ENCODE measurements at regions not wholly inside any gene's neighbourhood (a gene's known extent, or its start where the extent isn't known, plus 50 kb on each side); places are given as distances from the start of the nearest gene placed in this dataset.

DNA sequence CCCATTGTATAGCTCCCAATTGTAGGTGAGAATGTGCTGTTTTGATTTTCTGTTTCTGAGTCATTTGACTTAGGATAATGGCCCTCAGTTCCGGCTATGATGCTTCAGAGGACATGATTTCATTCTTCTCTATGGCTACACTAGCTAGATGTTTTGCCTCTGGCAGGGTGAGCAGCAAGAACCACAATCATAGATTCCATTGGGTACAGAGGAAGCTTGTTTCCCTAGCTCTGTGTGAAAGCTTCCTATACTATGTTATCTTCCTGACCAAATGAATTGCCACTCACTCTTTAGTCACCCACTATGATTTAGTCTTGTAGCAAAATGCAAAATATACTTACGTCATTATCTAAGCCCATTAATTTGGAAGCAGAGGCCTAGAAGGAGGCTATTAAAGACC lies 616.3 kb downstream of the PLA2G4A start:
- in situ Hi-C loops (cut with HindIII; ENCODE audit: low sequenced_read_pairs), result no loop called here
- TF ChIP-seq, protein P1, sequence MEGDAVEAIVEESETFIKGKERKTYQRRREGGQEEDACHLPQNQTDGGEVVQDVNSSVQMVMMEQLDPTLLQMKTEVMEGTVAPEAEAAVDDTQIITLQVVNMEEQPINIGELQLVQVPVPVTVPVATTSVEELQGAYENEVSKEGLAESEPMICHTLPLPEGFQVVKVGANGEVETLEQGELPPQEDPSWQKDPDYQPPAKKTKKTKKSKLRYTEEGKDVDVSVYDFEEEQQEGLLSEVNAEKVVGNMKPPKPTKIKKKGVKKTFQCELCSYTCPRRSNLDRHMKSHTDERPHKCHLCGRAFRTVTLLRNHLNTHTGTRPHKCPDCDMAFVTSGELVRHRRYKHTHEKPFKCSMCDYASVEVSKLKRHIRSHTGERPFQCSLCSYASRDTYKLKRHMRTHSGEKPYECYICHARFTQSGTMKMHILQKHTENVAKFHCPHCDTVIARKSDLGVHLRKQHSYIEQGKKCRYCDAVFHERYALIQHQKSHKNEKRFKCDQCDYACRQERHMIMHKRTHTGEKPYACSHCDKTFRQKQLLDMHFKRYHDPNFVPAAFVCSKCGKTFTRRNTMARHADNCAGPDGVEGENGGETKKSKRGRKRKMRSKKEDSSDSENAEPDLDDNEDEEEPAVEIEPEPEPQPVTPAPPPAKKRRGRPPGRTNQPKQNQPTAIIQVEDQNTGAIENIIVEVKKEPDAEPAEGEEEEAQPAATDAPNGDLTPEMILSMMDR (IDR thresholded peaks at IDR 0.05; ENCODE audit: low read depth, low read length, missing control alignments), result no peak
- H3K4me3 ChIP-seq (ENCODE audit: low read depth, low read length), result no peak overlapping the region
- DNase-seq (ENCODE audit: low read depth), result no peak

DNA sequence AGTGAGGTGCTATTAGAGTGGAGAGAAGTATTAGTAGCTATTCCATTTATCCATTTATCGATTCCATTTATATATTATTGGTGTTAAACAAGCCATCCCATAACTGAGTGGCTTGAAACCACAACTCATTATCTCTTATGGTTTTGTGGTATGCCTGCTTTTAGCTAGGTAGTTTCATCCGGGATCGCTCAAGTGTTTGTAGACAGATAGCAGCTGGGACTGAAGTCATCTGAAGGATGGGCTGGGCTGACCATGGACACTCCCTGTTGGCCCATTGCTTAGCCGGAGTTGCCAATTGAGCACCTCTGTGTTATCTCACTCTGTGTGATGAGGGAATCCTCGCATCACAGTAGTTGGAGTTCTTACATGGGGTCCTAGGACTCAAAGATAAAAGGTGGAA lies 622.5 kb downstream of the PLA2G4A start:
- H3K4me3 ChIP-seq (ENCODE audit: low read depth, low read length), result no peak overlapping the region
- no peak for DNase-seq (ENCODE audit: low read depth)
- TF ChIP-seq, protein P1 (IDR thresholded peaks at IDR 0.05; ENCODE audit: low read depth, low read length, missing control alignments), result no peak
- in situ Hi-C loops (cut with HindIII; ENCODE audit: low sequenced_read_pairs), result no loop called here

DNA sequence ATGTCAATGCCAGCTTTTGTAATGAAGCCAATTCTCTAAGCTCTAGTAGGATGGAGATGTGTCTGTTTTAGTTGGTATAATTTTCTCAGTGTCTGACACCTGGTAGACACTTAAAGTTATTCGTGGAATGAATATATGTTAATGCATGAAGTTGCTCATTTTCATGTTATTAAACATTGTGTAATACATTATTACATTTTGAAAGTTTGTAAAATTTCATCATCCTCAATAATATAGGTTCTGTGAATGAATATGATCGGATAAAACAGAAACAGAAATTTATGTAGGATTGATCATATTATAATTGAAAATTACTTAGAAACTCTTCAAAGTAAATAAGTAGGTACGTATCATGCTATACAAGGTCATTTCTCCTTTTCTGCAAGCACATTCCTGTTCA lies 625.3 kb downstream of the PLA2G4A start:
- in situ Hi-C loops (cut with HindIII; ENCODE audit: low sequenced_read_pairs), result no loop called here
- TF ChIP-seq, protein P1 (IDR thresholded peaks at IDR 0.05; ENCODE audit: low read depth, low read length, missing control alignments), result no peak
- H3K4me3 ChIP-seq (ENCODE audit: low read depth, low read length), result no peak overlapping the region
- DNase-seq (ENCODE audit: low read depth), result no peak

DNA sequence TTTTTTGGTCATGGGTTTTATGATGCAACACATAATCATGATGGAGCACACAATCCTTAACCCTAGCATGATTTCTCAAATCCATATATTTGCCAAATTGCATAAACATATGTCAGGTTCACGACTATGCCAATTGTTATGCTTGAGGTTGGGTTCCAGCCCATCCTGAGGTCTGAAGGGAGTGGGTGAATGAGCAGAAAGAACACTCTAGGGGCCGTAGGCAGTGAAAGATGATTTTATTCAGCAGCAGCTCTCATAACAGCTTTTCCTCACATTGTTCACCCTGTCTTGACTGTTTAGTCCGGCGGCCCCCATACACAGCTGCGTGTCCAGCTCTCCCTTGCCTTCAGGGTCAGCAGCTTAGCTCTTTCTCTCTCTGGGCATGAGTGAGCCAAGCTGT lies 627.7 kb downstream of the PLA2G4A start:
- in situ Hi-C loops (cut with HindIII; ENCODE audit: low sequenced_read_pairs), result no loop called here
- TF ChIP-seq, protein P1 (IDR thresholded peaks at IDR 0.05; ENCODE audit: low read depth, low read length, missing control alignments), result no peak
- H3K4me3 ChIP-seq (ENCODE audit: low read depth, low read length), result no peak overlapping the region
- DNase-seq (ENCODE audit: low read depth), result no peak

DNA sequence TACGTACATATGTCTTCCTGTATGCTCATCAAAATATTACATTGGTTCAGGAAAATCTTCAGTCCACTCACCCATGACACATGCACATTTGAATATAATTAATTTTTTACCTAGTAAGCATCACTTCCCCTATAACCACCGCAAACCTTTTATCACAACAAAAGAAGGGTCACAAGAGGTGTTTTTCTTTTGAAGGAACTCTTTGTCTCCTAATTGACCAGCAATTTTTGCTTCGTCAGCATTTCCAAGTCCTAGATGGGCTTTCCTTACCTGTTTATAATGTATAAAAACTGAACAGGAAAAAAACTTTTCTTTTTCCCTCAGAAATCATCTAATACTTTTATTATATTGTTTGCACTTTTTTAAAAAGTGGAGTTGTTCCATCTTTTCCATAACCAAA lies 631.3 kb downstream of the PLA2G4A start:
- no peak for DNase-seq (ENCODE audit: low read depth)
- H3K4me3 ChIP-seq (ENCODE audit: low read depth, low read length), result no peak overlapping the region
- TF ChIP-seq, protein P1 (IDR thresholded peaks at IDR 0.05; ENCODE audit: low read depth, low read length, missing control alignments), result no peak
- in situ Hi-C loops (cut with HindIII; ENCODE audit: low sequenced_read_pairs), result no loop called here

DNA sequence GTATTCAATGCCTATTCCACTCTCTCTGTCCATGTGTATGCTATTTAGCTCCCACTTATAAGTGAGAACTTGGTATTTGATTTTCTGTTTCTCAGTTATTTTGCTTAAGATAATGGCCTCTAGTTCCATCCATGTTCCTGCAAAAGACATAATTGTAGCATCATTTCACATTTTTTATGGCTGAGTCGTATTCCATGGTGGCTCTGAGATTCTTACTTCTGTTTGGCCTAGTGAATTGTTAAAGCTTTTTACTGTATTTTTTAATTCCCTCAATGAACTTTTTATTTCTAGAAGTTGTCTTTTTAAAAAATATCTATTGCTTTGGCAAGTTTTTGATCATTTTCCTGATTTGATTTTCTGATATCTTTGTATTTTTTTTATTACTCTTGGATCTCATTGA lies 635.6 kb downstream of the PLA2G4A start:
- in situ Hi-C loops (cut with HindIII; ENCODE audit: low sequenced_read_pairs), result no loop called here
- no peak overlapping the region for H3K4me3 ChIP-seq (ENCODE audit: low read depth, low read length)
- TF ChIP-seq, protein P1 (IDR thresholded peaks at IDR 0.05; ENCODE audit: low read depth, low read length, missing control alignments), result no peak
- no peak for DNase-seq (ENCODE audit: low read depth)

DNA sequence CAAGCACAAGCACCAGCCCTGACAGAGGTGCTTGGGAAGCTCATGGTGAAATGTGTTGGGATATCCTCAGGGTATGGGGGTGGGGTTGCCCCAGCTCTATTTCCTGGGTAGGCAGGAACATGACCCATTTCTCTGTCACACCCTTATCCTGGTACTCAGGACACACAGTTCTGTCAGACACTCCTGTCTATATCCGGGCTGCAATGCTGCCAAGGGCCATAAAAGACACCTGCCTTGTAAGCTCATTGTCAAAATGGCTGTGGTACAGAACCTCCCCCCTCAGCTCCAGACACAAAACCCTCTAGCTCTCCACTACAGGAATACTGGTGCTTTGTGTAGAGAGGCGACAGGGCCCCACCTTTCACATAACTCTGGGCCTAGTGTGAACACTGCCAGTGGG lies 636.7 kb downstream of the PLA2G4A start:
- no peak overlapping the region for H3K4me3 ChIP-seq (ENCODE audit: low read depth, low read length)
- in situ Hi-C loops (cut with HindIII; ENCODE audit: low sequenced_read_pairs), result no loop called here
- DNase-seq (ENCODE audit: low read depth), result no peak
- TF ChIP-seq, protein P1 (IDR thresholded peaks at IDR 0.05; ENCODE audit: low read depth, low read length, missing control alignments), result no peak
